KMS-11 (cell line): ENCODE measurements at regions not wholly inside any gene's neighbourhood (a gene's known extent, or its start where the extent isn't known, plus 50 kb on each side); places are given as distances from the start of the nearest gene placed in this dataset.

ENCODE experiments used
- H2AFZ ChIP-seq: fragments of 200-600 bp; sonication (generic); 2 replicates; pipeline ENCODE4 v1.6.1; 2016; ENCODE audit warnings: antibody characterized with exemption, mixed run types, low read depth
- H3K27ac ChIP-seq: fragments of 200-600 bp; sonication (generic); 2 replicates; pipeline ENCODE4 v1.6.1; 2016; ENCODE audit warnings: mild to moderate bottlenecking, mixed run types
- H3K27me3 ChIP-seq: fragments of 200-600 bp; sonication (generic); 2 replicates; pipeline ENCODE4 v1.6.1; 2017; ENCODE audit warnings: mild to moderate bottlenecking, low read depth, mixed run types, moderate library complexity; ENCODE audit not compliant: insufficient read depth
- H3K36me3 ChIP-seq: fragments of 200-600 bp; sonication (generic); 2 replicates; pipeline ENCODE4 v1.6.1; 2017; ENCODE audit warnings: mild to moderate bottlenecking, mixed run types; ENCODE audit not compliant: insufficient read depth
- H3K4me1 ChIP-seq: fragments of 200-600 bp; sonication (generic); 2 replicates; pipeline ENCODE4 v1.6.1; 2016; ENCODE audit warnings: mild to moderate bottlenecking, low read depth, mixed run types; ENCODE audit not compliant: poor library complexity, severe bottlenecking
- H3K4me2 ChIP-seq: fragments of 200-600 bp; sonication (generic); 2 replicates; pipeline ENCODE4 v1.7.0; 2016; ENCODE audit warnings: mild to moderate bottlenecking, mixed run types
- H3K4me3 ChIP-seq: fragments of 200-600 bp; sonication (generic); IDR thresholded peaks from 2 replicates; pipeline ENCODE4 v1.6.1; 2017; ENCODE audit warnings: low read depth, low read length, mixed read lengths; ENCODE audit not compliant: insufficient read depth
- H3K79me2 ChIP-seq: fragments of 200-600 bp; sonication (generic); 2 replicates; pipeline ENCODE4 v1.6.1; 2016; ENCODE audit warnings: low read depth, mixed run types; ENCODE audit not compliant: insufficient read depth
- H3K9ac ChIP-seq: fragments of 200-600 bp; sonication (generic); 2 replicates; pipeline ENCODE4 v1.6.1; 2016; ENCODE audit warnings: mild to moderate bottlenecking, mixed run types
- H4K20me1 ChIP-seq: fragments of 200-600 bp; sonication (generic); 2 replicates; pipeline ENCODE4 v1.6.1; 2016; ENCODE audit warnings: mild to moderate bottlenecking, mixed run types; ENCODE audit not compliant: insufficient read depth
- TF ChIP-seq, protein P1 (sequence below): fragments of 200-600 bp; sonication (generic); conservative IDR thresholded peaks from 2 replicates; pipeline ENCODE4 v1.6.1; 2017; ENCODE audit warnings: low read depth, mild to moderate bottlenecking, antibody characterized with exemption, low read length, moderate library complexity, mixed read lengths

DNA sequence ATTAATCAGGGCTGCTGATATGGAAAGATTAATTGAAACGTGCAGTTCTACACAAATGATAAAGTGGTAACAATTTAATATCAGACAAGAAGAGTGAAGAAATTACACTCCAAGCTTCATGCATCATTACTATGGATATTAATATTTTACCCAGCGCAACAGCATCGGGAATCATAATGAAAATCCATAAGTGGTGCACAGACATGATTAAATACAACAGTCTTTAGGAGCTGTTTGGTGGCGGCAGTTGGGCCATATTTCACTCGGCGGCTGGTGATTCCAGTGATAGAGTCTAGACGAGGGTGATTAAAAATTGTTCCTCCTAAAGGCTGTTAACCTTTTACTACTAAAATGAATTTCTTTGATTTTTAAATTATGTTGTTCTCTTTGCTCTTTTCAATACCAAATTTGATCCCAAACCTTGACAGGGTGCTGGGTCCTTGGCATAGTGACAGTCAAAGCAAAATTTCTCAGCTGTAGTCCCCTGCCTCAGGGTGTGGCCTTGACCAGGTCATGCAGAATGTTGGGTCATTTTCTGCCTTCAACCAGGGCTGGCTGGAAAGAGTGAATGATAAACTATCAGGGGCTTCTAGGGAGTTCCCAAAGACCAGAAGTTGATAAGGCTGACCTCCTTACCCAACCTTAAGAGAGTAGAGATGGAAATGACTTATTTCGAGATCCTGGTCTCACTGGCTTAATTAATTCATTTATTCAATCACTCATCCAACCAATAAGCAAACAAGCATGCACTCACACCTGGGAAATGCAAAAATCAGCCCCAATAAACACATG is 392.0 kb downstream of the IL20RB start:
- Histone ChIP-seq H3K36me3 (no peaks in the 10 kb centered on the region), H3K4me3 (no peak overlapping the region)

DNA sequence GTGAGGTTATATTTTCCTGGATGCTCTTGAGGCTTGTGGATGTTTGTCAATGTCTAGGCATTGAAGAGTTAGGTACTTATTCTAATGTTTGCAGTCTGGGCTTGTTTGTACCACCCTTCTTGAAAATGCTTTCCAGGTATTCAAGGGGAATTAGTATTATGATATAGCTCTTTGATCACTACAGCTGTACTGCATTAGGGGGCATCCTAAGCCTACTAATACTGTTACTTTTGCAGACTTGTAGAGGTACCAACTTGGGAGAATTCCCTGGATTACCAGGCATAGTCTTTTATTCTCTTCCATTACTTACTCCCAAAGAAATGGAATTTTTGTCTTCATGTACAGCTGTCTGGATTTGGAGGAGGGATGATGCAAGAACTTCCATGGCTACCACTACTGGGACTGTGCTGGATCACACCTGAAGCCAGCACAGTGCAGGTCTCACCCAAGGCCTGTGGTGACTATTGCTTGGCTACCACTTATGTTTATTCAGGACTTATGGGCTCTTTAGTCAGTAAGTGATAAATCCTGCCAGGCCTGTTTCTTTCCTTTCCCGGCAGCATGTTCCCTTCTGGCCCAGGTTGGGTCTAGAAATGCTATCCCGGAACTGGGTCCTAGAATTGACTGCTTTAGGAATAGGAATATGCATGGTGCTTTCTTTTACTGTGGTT is 402.9 kb downstream of the IL20RB start:
- no peaks in the 10 kb centered on the region for H3K36me3 ChIP-seq
- TF ChIP-seq, protein P1, sequence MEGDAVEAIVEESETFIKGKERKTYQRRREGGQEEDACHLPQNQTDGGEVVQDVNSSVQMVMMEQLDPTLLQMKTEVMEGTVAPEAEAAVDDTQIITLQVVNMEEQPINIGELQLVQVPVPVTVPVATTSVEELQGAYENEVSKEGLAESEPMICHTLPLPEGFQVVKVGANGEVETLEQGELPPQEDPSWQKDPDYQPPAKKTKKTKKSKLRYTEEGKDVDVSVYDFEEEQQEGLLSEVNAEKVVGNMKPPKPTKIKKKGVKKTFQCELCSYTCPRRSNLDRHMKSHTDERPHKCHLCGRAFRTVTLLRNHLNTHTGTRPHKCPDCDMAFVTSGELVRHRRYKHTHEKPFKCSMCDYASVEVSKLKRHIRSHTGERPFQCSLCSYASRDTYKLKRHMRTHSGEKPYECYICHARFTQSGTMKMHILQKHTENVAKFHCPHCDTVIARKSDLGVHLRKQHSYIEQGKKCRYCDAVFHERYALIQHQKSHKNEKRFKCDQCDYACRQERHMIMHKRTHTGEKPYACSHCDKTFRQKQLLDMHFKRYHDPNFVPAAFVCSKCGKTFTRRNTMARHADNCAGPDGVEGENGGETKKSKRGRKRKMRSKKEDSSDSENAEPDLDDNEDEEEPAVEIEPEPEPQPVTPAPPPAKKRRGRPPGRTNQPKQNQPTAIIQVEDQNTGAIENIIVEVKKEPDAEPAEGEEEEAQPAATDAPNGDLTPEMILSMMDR, result no peak
- H2AFZ ChIP-seq, result no peak overlapping the region
- H3K79me2 ChIP-seq, result no peaks in the 10 kb centered on the region
- no peaks in the 10 kb centered on the region for H3K27me3 ChIP-seq
- no peak overlapping the region for H3K4me3 ChIP-seq
- no peak overlapping the region for H3K9ac ChIP-seq
- no peaks in the 10 kb centered on the region for H4K20me1 ChIP-seq
- no peaks in the 10 kb centered on the region for H3K4me1 ChIP-seq
- H3K4me2 ChIP-seq, result no peak overlapping the region
- H3K27ac ChIP-seq, result no peak overlapping the region

More for the DNA sequence above, 392.0 kb downstream of the IL20RB start:
- TF ChIP-seq, protein P1, result no peak
- Histone ChIP-seq H3K4me1 (no peaks in the 10 kb centered on the region), H2AFZ (no peak overlapping the region), H4K20me1 (no peaks in the 10 kb centered on the region), H3K27ac (no peak overlapping the region), H3K9ac (no peak overlapping the region), H3K4me2 (no peak overlapping the region), H3K79me2 (no peaks in the 10 kb centered on the region), H3K27me3 (no peaks in the 10 kb centered on the region)

DNA sequence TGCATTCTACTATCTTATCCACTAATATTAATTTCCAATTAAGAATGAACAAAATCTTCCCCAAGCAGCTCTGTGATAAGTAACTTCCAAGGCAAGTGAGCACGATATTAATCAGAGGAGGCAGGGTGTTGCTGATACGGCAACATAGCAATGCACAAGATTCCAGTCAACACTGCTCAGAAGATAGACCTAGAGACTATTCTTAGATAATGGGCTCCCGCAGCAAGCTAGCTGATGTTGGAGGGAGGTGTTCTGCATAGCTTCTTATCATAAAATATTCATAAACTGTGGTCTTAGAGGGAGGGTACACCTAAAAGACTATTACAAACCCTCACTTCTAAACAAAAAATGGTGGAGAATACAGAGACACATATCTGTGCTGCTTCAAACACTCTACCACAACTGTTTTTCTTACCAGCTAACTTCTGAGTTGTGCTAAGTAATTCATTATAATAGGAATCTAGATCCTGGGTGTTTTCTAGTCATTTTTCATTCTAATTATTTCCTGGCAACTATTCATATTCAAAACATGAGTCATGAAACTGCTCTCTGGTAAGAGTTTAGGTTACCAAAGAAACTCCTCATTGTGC is 382.0 kb upstream of the SOX14 start:
- Histone ChIP-seq H3K4me2 (no peak overlapping the region), H3K4me1 (no peaks in the 10 kb centered on the region), H3K27ac (no peak overlapping the region), H4K20me1 (no peaks in the 10 kb centered on the region), H3K79me2 (no peaks in the 10 kb centered on the region), H3K36me3 (no peaks in the 10 kb centered on the region), H3K9ac (no peak overlapping the region), H3K4me3 (no peak overlapping the region), H2AFZ (no peak overlapping the region), H3K27me3 (no peaks in the 10 kb centered on the region)
- TF ChIP-seq, protein P1, result no peak

- H3K27ac ChIP-seq, result no peak overlapping the region
- no peak overlapping the region for H3K4me2 ChIP-seq
- TF ChIP-seq, protein P1, result no peak
- no peaks in the 10 kb centered on the region for H4K20me1 ChIP-seq
- H3K4me1 ChIP-seq, result no peaks in the 10 kb centered on the region
- H3K36me3 ChIP-seq, result no peaks in the 10 kb centered on the region
- no peak overlapping the region for H3K4me3 ChIP-seq
- H3K79me2 ChIP-seq, result no peaks in the 10 kb centered on the region
- no peak overlapping the region for H3K9ac ChIP-seq
- no peak overlapping the region for H2AFZ ChIP-seq
- H3K27me3 ChIP-seq, result no peaks in the 10 kb centered on the region
These were observed 378.2 kb upstream of the SOX14 start for GRCh38 chr3:137385922-137386321.
